ENCODE measurements at regions not wholly inside any gene's neighbourhood (a gene's known extent, or its start where the extent isn't known, plus 50 kb on each side); places are given as distances from the start of the nearest gene placed in this dataset.

DNA sequence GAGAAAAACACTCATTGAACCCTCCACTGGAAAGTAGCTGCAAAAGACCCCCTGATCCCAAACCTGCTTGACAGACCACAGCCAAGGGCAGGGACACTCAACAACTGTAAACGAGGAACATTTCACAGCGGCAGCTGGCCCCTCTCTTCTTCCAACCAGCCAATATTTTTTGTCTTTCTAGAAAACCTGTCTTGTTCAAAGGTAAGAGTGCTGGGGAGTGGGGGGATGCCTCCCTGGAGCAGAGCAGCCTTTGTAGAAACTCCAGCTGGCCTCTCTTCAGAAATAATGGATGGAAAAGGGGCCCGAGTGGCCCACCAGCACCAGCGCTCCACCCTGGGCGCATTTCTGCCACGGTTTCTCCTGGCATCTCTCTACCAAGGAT lies 384.0 kb downstream of the RRAGC start:
- no peak for DNase-seq

DNA sequence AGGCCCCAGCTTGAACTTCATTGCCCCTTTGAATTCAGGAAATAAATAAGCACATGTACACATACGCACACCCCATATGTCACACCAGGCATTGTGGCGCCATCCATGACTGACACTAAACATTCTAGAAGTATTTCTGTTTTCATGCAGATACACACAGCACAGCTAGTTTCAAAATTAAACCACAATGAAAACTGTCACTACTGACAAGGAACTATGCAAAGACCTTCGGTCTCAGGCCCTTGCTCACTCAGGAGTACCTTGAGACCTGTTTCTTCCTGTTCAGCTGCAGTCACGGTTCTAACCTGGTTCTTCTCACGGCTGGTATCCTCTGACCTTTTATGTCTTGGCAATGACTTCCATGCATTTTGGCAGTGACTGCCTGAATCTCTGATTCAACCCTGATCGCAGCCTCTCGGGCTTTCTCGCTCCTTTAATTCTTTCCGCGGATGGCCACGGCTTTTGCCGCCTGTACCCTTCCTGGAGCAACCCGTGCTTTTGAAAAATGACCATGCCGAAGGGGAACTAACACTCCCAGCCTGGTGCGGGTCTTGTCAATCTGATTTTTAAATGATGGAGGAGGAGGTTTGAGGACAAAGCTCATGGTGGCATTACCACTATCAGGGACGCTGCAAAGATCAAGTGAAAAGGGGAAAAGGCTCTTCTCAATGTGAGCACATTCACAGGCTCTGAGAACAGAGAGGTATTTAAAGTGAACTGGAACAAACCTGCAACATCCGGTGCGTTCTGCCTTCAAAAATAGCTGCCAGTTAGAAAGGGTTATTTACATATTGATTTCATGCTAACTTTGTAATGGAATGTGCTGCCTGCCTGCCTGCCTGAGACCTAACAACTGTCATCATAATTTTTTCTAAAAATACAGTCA lies 384.6 kb downstream of the RRAGC start:
- DNase-seq, result no peak

DNA sequence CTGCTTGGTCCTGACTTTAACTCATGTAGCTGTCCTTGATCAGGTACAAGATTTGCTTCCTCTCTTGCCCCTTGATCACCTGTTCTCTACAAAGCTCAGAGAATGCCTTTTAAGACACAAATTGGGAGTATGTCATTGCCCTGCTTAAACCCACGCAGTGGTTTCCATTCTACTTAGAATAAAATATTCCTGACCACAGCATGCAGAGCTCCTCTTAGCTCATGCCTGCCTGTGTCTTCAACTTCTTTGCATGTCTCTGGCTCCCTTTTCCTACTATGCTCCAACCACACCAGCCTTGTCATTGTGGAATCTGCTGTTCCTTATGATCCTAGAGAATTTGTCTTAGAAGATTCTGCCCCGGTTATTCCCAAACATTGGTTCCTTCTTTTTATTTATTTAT lies 393.1 kb downstream of the RRAGC start:
- no peak for DNase-seq

DNA sequence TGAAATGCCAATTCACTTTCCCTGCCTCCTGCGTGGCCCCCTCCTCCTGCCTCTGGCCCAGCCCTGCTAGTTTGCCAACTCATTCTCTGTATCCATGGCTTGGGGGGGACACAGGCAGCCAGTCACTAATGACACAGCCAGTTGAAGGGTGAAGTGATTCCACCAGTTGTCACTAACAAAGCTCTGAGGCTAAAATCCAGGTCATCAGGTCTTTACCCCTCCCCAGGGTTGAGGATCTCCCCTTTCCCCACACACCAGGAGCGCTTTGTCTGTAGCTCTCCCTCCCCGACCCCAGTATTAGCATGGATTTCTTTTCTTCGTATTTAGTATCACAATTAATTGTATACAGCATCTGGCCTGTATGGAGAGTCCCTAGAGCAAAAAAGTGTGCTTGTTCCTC lies 394.1 kb downstream of the RRAGC start:
- DNase-seq, result no peak

DNA sequence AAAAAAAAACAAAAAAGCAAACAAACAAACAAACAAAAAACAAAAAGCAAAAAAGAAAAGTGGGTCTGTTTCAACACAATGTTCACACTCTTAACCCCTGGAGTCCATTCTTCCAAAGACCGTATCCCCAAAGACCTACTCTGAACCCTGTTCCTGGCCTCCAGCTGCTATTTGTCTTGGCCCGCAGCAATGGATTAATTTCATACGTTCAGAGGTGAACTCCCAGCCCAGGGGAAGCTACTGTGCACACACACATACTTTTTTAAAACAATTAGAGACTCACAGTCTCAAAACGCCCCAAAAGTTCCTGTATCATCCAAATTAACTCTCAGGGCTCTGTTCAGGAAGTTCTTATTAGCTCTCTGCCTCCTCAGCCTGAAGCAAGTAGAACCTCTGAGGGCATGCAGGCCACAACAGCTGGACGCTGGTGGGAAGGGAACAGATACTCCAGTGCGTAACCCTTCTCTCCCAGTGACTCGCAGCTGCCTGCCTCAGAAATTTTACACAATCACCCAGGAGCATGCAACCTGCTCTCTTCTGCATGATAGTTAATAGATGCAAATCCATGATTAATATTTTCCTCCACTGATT lies 395.4 kb downstream of the RRAGC start:
- no peak for DNase-seq

DNA sequence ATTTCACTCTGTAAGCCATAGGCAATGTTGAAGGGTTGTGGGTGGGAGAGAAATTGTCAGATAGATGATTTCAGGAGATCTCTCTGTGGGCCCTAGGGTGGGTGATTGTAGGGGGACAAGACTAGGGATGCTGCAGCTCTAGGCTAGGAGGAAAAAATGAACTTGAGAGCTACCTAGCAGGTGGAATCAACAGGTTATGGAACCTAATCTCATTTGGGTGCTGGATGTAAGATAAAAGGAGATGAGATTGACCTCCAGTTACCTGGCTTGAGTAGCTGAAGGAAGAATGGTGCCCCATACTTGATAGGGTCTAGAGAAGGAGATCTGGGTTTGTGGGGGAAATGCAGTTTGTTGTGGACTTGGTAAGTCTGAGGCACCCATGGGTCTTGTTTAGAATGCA lies 396.5 kb downstream of the RRAGC start:
- DNase-seq, result no peak

DNA sequence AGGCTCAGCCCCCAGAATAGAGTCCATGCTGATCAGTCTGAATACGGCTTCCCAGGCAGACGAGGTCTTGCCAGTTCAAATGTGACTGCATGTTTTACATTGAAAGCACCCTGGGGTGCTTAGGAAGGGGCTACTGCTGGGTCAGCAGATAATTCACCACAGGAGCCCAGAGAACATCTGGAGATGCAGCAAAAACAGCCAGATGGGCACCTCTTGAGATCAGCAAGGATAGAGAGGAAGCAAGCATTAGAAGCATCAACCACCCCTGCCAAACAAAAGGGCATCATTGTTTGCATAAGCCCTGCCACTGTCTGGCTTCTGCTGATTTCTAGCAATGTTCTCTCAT lies 403.1 kb downstream of the RRAGC start:
- DNase-seq, result no peak

DNA sequence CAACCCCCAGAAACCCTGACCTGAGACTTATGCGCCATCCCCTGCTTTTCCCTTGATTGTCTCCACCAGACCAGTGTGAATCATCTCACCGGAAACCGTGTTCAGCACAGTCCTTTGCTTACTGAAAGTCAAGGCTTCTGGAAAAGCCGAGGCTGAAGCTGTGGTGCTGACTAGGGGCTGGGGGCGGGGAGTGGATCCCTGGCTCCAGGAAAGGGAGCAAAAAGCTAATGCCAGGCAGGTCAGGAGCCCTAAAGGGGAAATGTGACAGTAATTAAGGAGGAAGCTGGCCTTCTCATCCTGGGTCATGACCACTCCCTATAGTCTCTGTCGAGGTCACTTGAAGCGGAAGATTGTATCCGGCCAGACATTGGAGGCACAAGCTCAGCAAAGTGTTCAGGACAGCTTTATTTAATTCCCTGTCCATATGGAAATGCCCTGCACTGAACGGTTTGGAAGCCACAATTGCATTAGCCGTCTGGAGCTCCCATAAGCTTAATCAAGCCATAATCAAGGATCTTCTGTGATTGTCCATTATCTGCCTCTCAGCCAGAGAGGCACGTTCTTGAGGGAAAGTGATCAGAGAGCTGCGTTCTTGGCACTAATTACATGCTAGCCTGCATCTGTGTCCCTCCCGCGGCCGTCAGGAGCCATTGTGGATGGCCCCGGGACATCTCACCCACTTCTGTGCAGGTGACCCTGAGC lies 403.6 kb downstream of the RRAGC start:
- no peak for DNase-seq

DNA sequence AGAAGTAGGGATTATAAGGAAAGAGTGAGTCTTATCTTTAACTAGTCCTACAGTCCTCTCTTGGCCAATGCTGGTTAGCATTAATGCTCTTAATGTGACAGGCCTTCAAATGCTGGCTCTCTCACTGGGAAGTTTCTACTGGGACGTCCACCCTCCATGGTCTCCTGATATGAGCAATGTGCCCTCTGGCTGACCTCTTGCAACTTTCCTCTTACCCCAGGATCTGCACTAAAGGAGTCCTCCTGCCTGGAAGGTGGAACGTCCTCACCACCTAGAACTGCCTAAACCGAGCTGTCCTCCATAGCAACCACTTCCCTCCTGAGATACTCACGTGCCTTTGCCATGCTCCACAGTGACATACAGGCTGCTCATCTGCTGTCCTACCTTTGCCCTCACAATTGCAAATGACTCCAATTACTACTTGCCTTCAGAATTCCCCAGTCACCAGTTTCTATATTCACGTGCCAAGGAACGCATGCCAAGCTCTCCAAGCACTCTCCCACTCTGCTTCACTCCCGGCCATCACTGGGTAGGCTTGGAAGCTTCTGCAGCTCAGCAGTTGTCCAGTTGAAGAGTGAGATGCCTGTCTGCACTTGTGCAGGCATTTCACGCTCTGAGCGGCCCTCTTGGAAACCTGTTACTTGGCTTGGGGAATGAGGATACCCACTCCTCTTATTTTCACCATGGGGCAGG lies 404.7 kb downstream of the RRAGC start:
- DNase-seq, result no peak

DNA sequence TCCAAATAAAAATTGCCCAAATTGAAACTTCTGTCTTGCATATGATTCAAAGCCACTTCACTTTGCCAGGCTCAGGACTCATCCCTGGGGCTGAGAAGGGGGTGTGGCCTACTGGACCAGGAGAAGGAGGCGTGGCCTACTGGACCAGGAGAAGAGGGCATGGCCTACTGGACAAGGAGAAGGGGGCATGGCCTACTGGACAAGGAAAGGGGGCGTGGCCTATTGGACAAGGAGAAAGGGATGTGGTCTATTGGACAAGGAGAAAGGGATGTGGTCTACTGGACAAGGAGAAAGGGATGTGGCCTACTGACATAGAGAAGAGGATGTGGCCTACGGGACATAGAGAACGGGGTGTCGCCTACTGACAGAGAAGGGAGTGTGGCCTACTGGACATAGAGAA lies 405.3 kb downstream of the RRAGC start:
- DNase-seq, result no peak

DNA sequence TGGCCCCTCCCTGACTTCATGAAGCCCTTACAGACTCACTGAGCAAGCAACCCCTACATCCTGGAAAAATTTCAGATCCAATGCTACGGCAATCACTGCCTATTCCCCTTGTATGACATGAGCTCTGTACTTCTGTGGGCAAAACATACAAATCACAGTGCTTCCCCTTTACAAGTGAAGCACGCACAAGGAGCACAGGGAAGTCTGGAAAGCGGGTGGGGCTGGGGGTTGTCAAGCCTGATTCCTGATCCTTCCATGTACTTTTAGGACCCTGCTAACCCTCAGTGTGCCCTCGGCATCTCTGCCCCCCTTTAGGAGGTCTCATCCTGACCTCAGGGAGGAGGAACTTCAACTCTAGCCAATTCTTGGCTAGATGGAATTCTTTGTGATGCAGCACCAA lies 405.7 kb upstream of the POU3F1 start:
- no peak for DNase-seq

DNA sequence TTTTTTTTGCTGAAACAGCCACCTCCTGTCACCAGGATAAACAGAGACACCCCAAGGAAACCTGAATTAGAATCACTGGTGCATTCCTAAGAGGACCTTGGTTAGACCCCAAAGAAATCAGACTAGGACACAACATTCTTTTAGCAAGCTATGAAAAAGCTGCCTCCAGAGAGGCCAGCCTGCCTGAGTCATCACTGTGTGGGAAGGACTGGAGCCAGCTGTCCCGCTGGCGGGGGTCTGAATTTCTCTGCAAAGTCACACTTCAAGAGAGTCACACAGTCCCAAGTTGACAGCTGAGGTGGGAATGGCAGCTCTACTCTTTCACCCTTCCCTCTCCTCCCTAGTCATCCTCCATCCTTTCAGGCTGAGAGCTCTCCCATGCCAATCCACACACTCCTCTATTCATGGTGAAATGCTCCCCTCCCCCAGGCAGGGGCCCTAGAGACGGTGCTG lies 405.0 kb upstream of the POU3F1 start:
- DNase-seq, result peak in 27 of 56 donors; percentile 5 to 71 (median 17)

DNA sequence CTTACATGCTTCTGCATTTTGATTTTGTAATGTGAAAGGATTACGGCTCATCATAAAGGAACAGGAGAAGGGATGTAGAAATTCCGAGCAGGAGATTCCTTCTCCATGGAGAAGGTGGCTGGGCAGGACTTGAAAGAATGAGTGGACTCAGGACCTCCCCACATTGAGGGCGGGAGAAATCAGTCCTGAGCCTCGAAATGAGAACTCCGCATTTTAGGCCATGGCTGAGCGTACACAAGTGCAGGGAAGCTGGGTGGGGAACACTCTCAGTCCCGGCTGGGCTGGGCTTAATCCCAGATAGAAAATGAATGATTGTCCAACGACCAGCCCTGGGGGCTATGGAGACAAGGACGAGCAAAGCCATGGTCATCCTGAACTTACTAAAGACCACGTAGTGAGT lies 402.3 kb upstream of the POU3F1 start:
- DNase-seq, result no peak

DNA sequence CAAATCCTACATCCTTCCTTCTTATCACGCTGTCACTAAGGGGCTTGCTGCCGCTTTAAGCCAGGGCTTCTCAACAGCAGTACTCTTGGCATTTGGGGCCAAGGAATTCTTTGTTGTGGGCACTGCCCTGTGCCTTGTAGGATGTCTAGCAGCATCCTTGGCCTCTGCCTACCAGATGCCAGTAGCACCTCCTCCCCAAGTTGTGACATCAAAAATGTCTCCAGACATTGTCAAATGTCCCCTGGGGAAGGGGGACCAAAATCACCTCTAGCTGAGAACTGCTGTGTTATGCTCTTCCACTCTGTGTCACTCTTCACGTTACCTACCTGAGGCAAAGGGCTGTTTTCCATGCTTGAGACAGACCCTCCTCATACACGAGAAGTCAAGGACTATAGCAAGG lies 400.3 kb upstream of the POU3F1 start:
- DNase-seq, result no peak

DNA sequence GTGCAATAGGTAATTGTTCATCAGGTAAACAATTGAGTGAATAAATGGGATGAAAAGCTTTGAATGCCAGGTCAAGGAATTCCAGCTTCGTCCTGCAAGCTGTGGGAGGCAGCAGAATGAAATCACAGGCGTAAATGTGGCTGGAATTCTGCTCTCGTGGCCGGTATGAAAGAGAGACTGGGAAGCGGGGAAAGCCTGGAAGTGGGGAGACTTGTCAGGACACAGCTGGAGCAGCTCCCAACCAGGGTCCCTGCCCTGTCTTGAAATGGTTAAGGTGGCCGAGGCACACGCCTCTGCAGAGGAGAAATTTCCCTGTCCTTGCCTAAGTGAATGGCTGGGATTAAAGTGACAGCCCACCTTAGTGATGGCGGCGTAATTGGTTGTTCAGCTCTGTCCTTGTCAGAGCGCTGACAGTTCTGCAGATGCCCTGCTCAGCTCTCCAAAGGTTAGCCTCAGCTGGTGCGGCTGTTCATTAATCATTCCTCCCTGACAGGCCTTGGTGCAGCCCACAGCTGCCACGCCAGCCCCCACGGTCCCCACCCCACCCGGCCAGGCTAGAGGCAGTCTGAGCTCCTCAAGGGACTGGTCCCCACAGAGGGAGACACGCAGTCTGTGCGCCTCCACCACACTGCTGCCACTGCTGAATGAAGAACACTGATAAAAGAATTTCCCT lies 398.3 kb upstream of the POU3F1 start:
- no peak for DNase-seq

DNA sequence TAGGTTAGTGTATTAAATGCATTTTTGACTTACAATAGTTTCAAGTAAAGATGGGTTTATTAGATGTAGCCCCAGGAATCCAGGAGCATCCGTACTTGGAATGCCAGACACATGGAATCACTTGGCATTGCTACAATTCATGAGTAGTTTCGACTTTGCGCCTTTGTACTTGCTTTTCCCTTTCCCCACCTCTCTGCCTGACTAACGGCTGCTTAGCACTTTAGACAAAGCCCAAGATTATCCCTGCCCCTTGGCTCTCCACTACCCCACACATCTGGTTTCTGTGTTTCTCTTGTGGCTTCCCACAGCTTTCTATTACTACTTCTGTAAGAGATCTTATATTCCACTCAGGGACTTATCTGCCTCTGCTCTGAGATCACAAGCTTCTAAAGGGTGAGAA lies 397.7 kb upstream of the POU3F1 start:
- DNase-seq, result no peak

DNA sequence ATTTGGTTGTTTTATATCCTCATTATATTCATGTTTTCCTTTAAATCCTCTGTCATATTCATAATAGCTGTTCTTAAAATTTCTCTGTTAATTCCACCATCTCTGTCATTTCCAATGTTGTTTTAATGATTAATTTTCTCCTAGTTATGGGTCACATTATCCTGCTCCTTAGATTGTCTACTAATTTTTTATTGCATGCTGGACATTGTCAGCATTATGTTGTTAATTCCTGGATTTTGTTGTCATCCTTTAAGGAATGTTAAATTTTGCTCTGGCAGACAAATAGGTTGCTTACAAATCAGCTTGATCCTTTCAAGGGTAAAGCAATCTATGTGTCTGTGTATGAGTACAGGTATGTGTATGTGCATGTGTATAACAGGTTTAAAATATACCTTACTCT lies 393.8 kb upstream of the POU3F1 start:
- DNase-seq, result no peak

DNA sequence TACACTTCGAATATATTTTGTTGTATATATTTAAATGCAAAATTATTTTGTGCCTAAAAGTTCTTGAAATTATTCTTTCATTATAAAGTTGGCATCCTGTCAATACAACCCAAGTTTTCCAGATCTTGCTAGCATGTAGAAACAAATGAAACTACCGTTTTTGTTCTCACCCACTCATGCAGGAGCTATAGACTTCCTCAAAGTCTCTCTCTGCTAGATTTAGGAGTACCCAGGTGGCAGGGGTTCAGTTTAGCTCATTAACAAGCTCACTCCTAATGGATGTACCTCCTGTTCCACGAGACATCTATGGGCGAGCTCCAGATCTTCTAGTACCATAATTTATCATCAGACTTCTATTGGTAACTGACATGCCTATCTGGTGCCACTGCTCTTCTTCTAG lies 390.2 kb upstream of the POU3F1 start:
- no peak for DNase-seq

DNA sequence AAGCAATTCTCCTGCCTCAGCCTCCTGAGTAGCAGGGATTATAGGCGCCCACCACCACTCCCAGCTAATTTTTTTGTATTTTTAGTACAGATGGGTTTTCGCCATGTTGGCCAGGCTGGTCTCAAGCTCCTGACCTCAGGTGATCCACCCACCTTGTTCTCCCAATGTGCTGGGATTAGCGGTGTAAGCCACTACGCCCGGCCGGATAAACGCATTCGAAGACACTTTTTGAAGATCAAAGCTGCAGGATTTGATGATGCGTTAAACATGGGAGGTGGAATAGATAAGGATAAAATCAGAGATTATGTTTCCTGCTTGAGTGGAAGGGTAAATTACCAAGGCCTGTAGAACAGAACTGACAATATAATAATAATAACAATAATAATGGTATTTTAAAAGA lies 389.4 kb upstream of the POU3F1 start:
- DNase-seq, result no peak

DNA sequence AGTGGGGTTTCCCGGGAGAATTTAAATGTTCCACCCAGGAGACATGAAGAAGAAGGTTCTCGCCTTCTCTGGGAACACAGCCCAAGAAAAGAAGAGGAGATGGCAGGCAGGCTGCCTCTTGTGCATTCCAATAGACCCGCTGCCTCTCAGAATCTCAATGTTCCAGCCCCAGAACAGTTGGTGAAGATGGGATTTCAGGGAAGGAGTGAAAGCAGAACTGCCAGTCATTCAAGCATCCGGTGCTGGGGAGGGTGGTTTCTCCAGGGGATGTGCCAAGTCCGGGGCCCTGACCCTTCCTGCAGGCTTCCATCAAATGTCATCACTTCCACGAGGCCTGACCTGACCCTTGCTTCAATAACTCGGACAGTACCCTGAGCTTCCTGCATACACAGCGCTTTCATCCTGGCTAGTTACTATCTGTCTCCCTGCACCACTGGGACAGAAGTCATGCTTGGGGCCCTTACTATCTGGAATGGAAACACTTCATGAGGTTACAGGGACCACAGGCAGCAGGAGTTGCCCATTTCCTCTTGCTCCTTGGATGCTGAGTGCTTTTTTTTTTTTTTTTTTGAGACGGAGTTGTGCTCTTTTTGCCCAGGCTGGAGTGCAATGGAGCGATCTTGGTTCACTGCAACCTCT lies 386.6 kb upstream of the POU3F1 start:
- DNase-seq, result peak in 14 of 56 donors; percentile 5 to 51 (median 20)
